Nephron progenitor cell (in vitro differentiated cells): ENCODE measurements at regions not wholly inside any gene's neighbourhood (a gene's known extent, or its start where the extent isn't known, plus 50 kb on each side); places are given as distances from the start of the nearest gene placed in this dataset.
"Not testable (repeated sequence)": the region's sequence is repeated elsewhere in the genome, so short reads cannot be mapped to it uniquely, and the experiment has no call there.

Source experiments
- DNase-seq: peaks from one replicate; pipeline ENCODE4 v3.0.0; 2021
- H3K27ac Mint-ChIP-seq: 2 replicates; pipeline ENCODE4 v1.8.0; 2021; ENCODE audit warnings: mild to moderate bottlenecking, moderate library complexity, mixed read lengths
- H3K27me3 Mint-ChIP-seq: 2 replicates; pipeline ENCODE4 v1.8.0; 2021; ENCODE audit warnings: mild to moderate bottlenecking, low read depth, mixed read lengths; ENCODE audit not compliant: poor library complexity
- H3K36me3 Mint-ChIP-seq: 2 replicates; pipeline ENCODE4 v1.8.0; 2021; ENCODE audit warnings: low read depth, mixed read lengths
- H3K4me1 Mint-ChIP-seq: 2 replicates; pipeline ENCODE4 v1.8.0; 2021; ENCODE audit warnings: mixed read lengths
- H3K4me3 Mint-ChIP-seq: 2 replicates; pipeline ENCODE4 v1.8.0; 2021; ENCODE audit warnings: mild to moderate bottlenecking, moderate library complexity, mixed read lengths
- H3K9me3 Mint-ChIP-seq: 2 replicates; pipeline ENCODE4 v1.8.0; 2021; ENCODE audit warnings: mild to moderate bottlenecking, moderate library complexity, mixed read lengths
- CTCF ChIP-seq: fragments of 200-600 bp; sonication (generic); IDR thresholded peaks from 2 replicates; pipeline ENCODE4 v1.5.0; 2021; ENCODE audit warnings: antibody characterized with exemption

- Mint-ChIP-seq H3K27me3 (no peaks in the 10 kb centered on the region), H3K4me3 (no peak overlapping the region), H3K27ac (no peak overlapping the region), H3K9me3 (peaks cover 4% of the 10 kb centered on the region), H3K36me3 (no peaks in the 10 kb centered on the region), H3K4me1 (no peaks in the 10 kb centered on the region)
- no peak for TF ChIP-seq CTCF
- DNase-seq = no peak
These were observed 1034.6 kb downstream of the DIPK2A start for GRCh38 chr3:145006271-145006670.

GRCh38 chr3:145013931-145014330 lies 1042.3 kb downstream of the DIPK2A start:
- Mint-ChIP-seq H3K9me3 (no peaks in the 10 kb centered on the region), H3K27me3 (no peaks in the 10 kb centered on the region), H3K4me3 (no peak overlapping the region), H3K4me1 (no peaks in the 10 kb centered on the region), H3K27ac (no peak overlapping the region), H3K36me3 (no peaks in the 10 kb centered on the region)
- TF ChIP-seq CTCF = no peak
- no peak for DNase-seq

- Mint-ChIP-seq H3K4me1 (no peaks in the 10 kb centered on the region), H3K27ac (no peak overlapping the region), H3K9me3 (no peaks in the 10 kb centered on the region), H3K36me3 (no peaks in the 10 kb centered on the region), H3K27me3 (no peaks in the 10 kb centered on the region), H3K4me3 (no peak overlapping the region)
- no peak for TF ChIP-seq CTCF
- no peak for DNase-seq
These were observed 1043.6 kb downstream of the DIPK2A start for GRCh38 chr3:145015253-145015652.

GRCh38 chr3:145017959-145018358 lies 1046.3 kb downstream of the DIPK2A start:
- H3K36me3 Mint-ChIP-seq = no peaks in the 10 kb centered on the region
- no peaks in the 10 kb centered on the region for H3K27me3 Mint-ChIP-seq
- H3K4me1 Mint-ChIP-seq = no peaks in the 10 kb centered on the region
- H3K27ac Mint-ChIP-seq = no peak overlapping the region
- H3K4me3 Mint-ChIP-seq = no peak overlapping the region
- no peak for DNase-seq
- no peak for TF ChIP-seq CTCF
- no peaks in the 10 kb centered on the region for H3K9me3 Mint-ChIP-seq

GRCh38 chr3:145022447-145022846 lies 1050.8 kb downstream of the DIPK2A start:
- no peak overlapping the region for H3K4me3 Mint-ChIP-seq
- H3K9me3 Mint-ChIP-seq = peaks cover 3% of the 10 kb centered on the region
- H3K4me1 Mint-ChIP-seq = no peaks in the 10 kb centered on the region
- H3K36me3 Mint-ChIP-seq = no peaks in the 10 kb centered on the region
- H3K27ac Mint-ChIP-seq = no peak overlapping the region
- no peak for DNase-seq
- H3K27me3 Mint-ChIP-seq = no peaks in the 10 kb centered on the region
- no peak for TF ChIP-seq CTCF

- H3K4me3 Mint-ChIP-seq = no peak overlapping the region
- H3K27me3 Mint-ChIP-seq = no peaks in the 10 kb centered on the region
- TF ChIP-seq CTCF = no peak
- H3K4me1 Mint-ChIP-seq = no peaks in the 10 kb centered on the region
- no peaks in the 10 kb centered on the region for H3K36me3 Mint-ChIP-seq
- no peak overlapping the region for H3K27ac Mint-ChIP-seq
- DNase-seq = no peak
- peaks cover 16% of the 10 kb centered on the region for H3K9me3 Mint-ChIP-seq
These were observed 1053.1 kb downstream of the DIPK2A start for GRCh38 chr3:145024700-145025099.

- H3K4me3 Mint-ChIP-seq, H3K36me3 Mint-ChIP-seq, H3K27me3 Mint-ChIP-seq, DNase-seq, H3K27ac Mint-ChIP-seq, H3K4me1 Mint-ChIP-seq: not testable (repeated sequence)
- H3K9me3 Mint-ChIP-seq = peaks cover 16% of the 10 kb centered on the region
These were observed 1055.6 kb downstream of the DIPK2A start for GRCh38 chr3:145027186-145027585.
